ENCODE measurements at regions not wholly inside any gene's neighbourhood (a gene's known extent, or its start where the extent isn't known, plus 50 kb on each side); places are given as distances from the start of the nearest gene placed in this dataset.
"Not testable (repeated sequence)": the region's sequence is repeated elsewhere in the genome, so short reads cannot be mapped to it uniquely, and the experiment has no call there.

DNA sequence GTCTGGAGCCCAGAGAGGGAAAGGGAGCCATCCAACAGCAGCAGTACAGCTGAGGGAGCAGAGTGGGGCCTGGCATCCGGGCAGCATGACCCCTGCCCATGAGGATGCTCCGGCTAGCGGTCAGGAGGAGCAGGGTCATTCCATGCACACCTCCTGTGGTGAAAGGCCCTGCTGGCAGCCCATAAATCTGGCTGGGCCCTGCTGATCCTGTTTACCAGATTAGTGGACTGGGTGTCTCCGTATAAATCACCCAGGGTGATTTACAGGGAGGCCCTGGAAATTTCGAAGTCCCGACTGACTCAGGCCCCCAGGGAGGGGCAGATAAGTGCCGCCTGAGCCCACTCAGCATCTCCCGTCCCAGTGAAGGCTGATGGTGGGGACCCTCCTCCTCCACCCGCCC lies 117.6 kb upstream of the HAND1 start:
- Histone ChIP-seq H3K4me1 (no peaks in the 10 kb centered on the region), H3K27ac (no peak overlapping the region), H3K4me2 (no peak overlapping the region), H3K9me3 (no peaks in the 10 kb centered on the region), H3K36me3 (no peaks in the 10 kb centered on the region), H3K4me3 (no peak overlapping the region), H3K9ac (no peak overlapping the region), H4K20me1 (no peaks in the 10 kb centered on the region), H3K27me3 (no peaks in the 10 kb centered on the region)
- no peak for TF ChIP-seq Cebpa-rat (IDR thresholded peaks at IDR 0.05)

- no peaks in the 10 kb centered on the region for H3K27me3 ChIP-seq
Observed at GRCh38 chr5:154593796-154594195, 115.8 kb upstream of the HAND1 start.

GRCh38 chr5:154593071-154593470 lies 115.0 kb upstream of the HAND1 start:
- no peaks in the 10 kb centered on the region for H3K9me3 ChIP-seq
- no peak overlapping the region for H3K27ac ChIP-seq
- no peak overlapping the region for H3K4me3 ChIP-seq
- H3K36me3 ChIP-seq = no peaks in the 10 kb centered on the region
- H3K4me2 ChIP-seq = no peak overlapping the region
- H3K9ac ChIP-seq = no peak overlapping the region
- no peaks in the 10 kb centered on the region for H3K27me3 ChIP-seq
- TF ChIP-seq Cebpa-rat (IDR thresholded peaks at IDR 0.05) = no peak
- H3K4me1 ChIP-seq = no peaks in the 10 kb centered on the region
- no peaks in the 10 kb centered on the region for H4K20me1 ChIP-seq

More at GRCh38 chr5:154593796-154594195, 115.8 kb upstream of the HAND1 start:
- no peak overlapping the region for H3K27ac ChIP-seq
- H3K4me2 ChIP-seq = no peak overlapping the region
- no peak overlapping the region for H3K9ac ChIP-seq
- no peak overlapping the region for H3K4me3 ChIP-seq
- no peaks in the 10 kb centered on the region for H3K9me3 ChIP-seq
- TF ChIP-seq Cebpa-rat (IDR thresholded peaks at IDR 0.05) = no peak
- H3K4me1 ChIP-seq = no peaks in the 10 kb centered on the region
- H4K20me1 ChIP-seq = no peaks in the 10 kb centered on the region
- no peaks in the 10 kb centered on the region for H3K36me3 ChIP-seq

- Histone ChIP-seq H4K20me1 (no peaks in the 10 kb centered on the region), H3K9me3 (no peaks in the 10 kb centered on the region), H3K4me3 (no peak overlapping the region), H3K4me1 (no peaks in the 10 kb centered on the region), H3K9ac (no peak overlapping the region), H3K27me3 (no peaks in the 10 kb centered on the region), H3K4me2 (no peak overlapping the region), H3K27ac (no peak overlapping the region), H3K36me3 (no peaks in the 10 kb centered on the region)
- no peak for TF ChIP-seq Cebpa-rat (IDR thresholded peaks at IDR 0.05)
Observed at GRCh38 chr5:154590093-154590724, 112.2 kb upstream of the HAND1 start.

DNA sequence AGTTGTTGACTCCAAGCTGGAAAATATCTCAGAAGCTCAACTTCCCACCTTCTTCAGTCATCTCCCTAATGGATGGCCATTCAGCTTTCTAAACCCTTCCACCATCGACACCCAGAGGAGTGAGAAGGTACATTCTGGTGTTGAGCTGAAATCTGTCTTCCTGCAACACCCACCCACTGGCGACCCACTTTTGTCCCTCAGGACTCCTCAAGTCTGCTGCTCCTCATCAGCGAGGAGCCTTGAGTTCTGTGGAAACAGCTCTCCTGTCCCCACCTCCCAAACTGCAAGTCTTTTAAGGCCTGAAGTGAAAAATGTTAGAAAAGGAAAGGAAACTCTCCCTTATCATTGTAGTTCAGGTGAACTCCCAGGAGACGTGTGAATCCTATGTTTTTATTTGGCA lies 111.5 kb upstream of the HAND1 start:
- Histone ChIP-seq H3K9me3 (no peaks in the 10 kb centered on the region), H3K36me3 (no peaks in the 10 kb centered on the region), H4K20me1 (no peaks in the 10 kb centered on the region), H3K9ac (no peak overlapping the region), H3K27me3 (no peaks in the 10 kb centered on the region), H3K4me1 (no peaks in the 10 kb centered on the region), H3K4me3 (no peak overlapping the region), H3K27ac (no peak overlapping the region), H3K4me2 (no peak overlapping the region)
- TF ChIP-seq Cebpa-rat (IDR thresholded peaks at IDR 0.05) = no peak

DNA sequence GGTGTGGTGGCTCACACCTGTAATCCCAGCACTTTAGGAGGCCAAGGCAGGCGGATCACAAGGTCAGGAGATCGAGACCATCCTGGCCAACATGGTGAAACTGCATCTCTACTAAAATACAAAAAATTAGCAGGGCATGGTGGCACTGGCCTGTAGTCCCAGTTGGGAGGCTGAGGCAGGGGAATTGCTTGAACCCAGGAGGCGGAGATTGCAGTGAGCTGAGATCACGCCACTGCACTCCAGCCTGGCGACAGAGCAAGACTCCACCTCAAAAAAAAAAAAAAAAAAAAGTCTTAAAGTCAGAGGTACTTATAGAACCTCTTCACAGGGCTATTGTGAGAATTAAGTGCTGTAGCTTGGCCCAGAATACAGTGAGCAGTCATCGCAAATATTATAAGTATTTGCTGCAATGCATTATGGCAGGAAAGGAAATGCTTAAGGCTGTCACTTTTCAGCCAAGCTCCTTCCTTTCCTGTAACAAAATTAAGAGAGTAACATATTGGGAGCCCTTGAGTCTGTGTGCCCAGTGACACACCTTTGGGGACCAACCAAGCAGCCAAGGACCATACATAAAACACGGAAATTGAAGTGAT lies 110.9 kb upstream of the HAND1 start:
- not testable (repeated sequence) for H3K9me3 ChIP-seq, H3K4me1 ChIP-seq, H3K36me3 ChIP-seq, H3K27ac ChIP-seq, H3K4me3 ChIP-seq, H4K20me1 ChIP-seq, H3K27me3 ChIP-seq, H3K9ac ChIP-seq, H3K4me2 ChIP-seq

DNA sequence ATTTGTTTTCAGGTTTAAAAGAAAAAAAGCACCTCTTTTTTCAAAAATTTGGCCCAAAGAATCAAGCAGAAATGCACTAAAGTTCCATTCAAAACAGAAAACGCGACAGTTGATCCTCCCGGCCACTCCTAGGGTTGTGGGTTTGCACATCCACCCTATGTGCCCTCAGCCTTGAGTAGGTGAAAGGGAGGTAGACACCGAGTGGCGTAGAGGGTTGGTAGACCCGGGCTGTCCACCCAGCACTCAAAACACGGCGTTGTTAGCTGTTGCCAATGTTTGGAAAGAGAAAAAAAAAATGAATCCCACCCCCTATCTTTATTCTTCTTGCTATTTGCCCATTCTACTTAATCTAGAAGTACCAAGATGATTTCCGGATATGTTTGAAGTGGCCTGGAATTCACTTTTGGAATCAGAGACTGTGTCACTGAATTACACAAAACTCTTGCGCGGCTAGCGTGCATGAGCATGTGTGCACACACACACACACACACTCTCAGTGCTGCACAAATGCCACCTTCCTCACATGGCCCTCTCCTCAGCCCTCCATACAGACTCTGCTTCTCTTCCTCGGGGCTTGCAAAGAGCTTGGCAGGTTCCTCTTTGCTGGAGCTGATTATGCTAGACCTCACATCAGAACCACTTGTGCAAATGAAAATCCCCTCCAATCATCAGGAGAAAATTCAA lies 110.2 kb upstream of the HAND1 start:
- no peak overlapping the region for H3K4me3 ChIP-seq
- no peak overlapping the region for H3K4me2 ChIP-seq
- TF ChIP-seq Cebpa-rat (IDR thresholded peaks at IDR 0.05) = no peak
- no peaks in the 10 kb centered on the region for H3K4me1 ChIP-seq
- no peaks in the 10 kb centered on the region for H3K9me3 ChIP-seq
- H3K9ac ChIP-seq = no peak overlapping the region
- H3K36me3 ChIP-seq = no peaks in the 10 kb centered on the region
- no peaks in the 10 kb centered on the region for H3K27me3 ChIP-seq
- H4K20me1 ChIP-seq = no peaks in the 10 kb centered on the region
- H3K27ac ChIP-seq = no peak overlapping the region

- Histone ChIP-seq H3K27me3 (no peaks in the 10 kb centered on the region), H3K4me2 (no peak overlapping the region), H4K20me1 (no peaks in the 10 kb centered on the region), H3K9me3 (no peaks in the 10 kb centered on the region), H3K4me3 (no peak overlapping the region), H3K36me3 (no peaks in the 10 kb centered on the region), H3K27ac (no peak overlapping the region), H3K9ac (no peak overlapping the region), H3K4me1 (no peaks in the 10 kb centered on the region)
- TF ChIP-seq Cebpa-rat (IDR thresholded peaks at IDR 0.05) = no peak
Observed at GRCh38 chr5:154587123-154588026, 109.3 kb upstream of the HAND1 start.

DNA sequence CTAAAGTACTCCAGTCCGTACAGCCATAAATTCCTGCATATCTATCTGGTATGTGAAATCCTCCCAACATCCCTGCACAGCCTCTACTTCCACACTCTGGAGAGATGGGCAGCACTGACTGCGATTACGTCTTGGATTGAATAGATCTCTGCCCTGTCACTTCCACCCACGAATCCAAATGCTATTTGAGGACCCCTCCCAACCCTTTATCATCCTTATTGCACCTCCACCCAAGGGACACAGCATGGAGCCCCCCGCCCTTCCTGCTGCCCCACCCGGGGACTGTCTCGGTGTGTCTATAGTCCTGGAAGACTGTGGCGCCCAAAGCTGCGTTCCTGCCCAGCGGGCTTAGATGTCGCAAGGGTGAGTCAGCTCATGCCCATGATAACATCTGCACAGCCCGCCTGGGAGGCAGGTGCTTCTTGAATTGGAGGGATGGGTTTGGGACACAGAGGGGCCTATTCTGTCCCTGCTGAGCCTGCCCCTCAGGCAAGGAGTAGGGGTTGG lies 105.7 kb upstream of the HAND1 start:
- no peaks in the 10 kb centered on the region for H3K9me3 ChIP-seq
- no peak overlapping the region for H3K27ac ChIP-seq
- no peak overlapping the region for H3K4me3 ChIP-seq
- no peaks in the 10 kb centered on the region for H3K4me1 ChIP-seq
- H3K9ac ChIP-seq = no peak overlapping the region
- H4K20me1 ChIP-seq = no peaks in the 10 kb centered on the region
- no peak for TF ChIP-seq Cebpa-rat (IDR thresholded peaks at IDR 0.05)
- no peaks in the 10 kb centered on the region for H3K27me3 ChIP-seq
- H3K36me3 ChIP-seq = no peaks in the 10 kb centered on the region
- H3K4me2 ChIP-seq = no peak overlapping the region
